ENCODE measurements at regions not wholly inside any gene's neighbourhood (a gene's known extent, or its start where the extent isn't known, plus 50 kb on each side); places are given as distances from the start of the nearest gene placed in this dataset.

DNA sequence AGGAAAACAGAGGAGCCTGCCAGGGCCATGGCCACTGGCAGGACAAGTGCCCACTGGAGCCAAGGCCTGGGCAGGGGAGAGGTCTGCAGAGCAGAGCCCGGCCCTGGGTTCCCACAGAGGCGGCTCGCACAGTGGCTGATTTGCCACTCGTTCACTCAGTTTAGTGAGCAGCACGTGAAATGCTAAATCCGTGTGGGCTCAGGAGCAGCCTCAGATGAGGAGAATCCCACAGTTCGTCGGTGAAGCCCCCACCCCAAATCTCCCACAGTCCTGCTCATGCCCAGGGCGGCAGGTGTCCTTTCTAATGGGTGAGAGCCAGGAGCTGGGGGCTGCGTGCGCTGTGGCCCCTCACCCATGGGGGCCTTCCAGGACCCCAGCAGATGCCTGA lies 107.7 kb upstream of the FAM20C start:
- ATAC-seq, result no peak
- H3K4me3 ChIP-seq (replicated peaks in 1 of 2; ENCODE audit: low read depth in 1 of 2, low read length in 2 of 2), result no peak overlapping the region
- DNase-seq (ENCODE audit: low read depth, low spot score), result no peak
- no peak for TF ChIP-seq SRF (IDR thresholded peaks at IDR 0.05; ENCODE audit: low read depth)
- TF ChIP-seq FOSL1 (IDR thresholded peaks at IDR 0.05; ENCODE audit: low read depth), result no peak
- intact Hi-C loops (cut with micrococcal nuclease), result no loop called here
- no peaks in the 10 kb centered on the region for H3K9me3 ChIP-seq (ENCODE audit: control insufficient read depth in 1 of 2, insufficient read depth in 1 of 2, low read depth in 1 of 2, low read length in 2 of 2)
- no peak overlapping the region for H3K9ac ChIP-seq (ENCODE audit: low read length)
- 0 out of 2 replicates have a peak overlapping the region, but pooled peaks have one; percentile 35 for H3K4me2 ChIP-seq (ENCODE audit: low read length)
- ChIA-PET RAD21 (ENCODE audit: low non-redundant PET in 1 of 2, low total read pairs in 2 of 2, uncharacterized antibody in 2 of 2, unreplicated experiment in 2 of 2) (no interaction called here), CTCF (no interaction called here), POLR2A (no interaction called here)
- peaks cover 18 to 32% of the 10 kb centered on the region in 2 experiments; a peak in 3 of 4 replicates for H3K4me1 ChIP-seq (ENCODE audit: control insufficient read depth in 1 of 2, insufficient read depth in 2 of 2, low read length in 2 of 2)
- no TSS peak for BruUV-seq (replicated peaks)
- H3K27ac ChIP-seq (ENCODE audit: low read depth, low read length), result no peak overlapping the region
- no peaks in the 10 kb centered on the region for H4K20me1 ChIP-seq (ENCODE audit: insufficient read depth)
- H3K27me3 ChIP-seq (ENCODE audit: insufficient read depth, low read length), result peaks cover 13% of the 10 kb centered on the region; the same call in 1 of the 2 replicates
- H3K36me3 ChIP-seq (ENCODE audit: control insufficient read depth in 1 of 2, insufficient read depth in 2 of 2, low read length in 2 of 2), result no peaks in the 10 kb centered on the region
- no peaks in the 10 kb centered on the region for H3K9me2 ChIP-seq (ENCODE audit: insufficient read depth)
- no peaks in the 10 kb centered on the region for H3K79me2 ChIP-seq (ENCODE audit: insufficient read depth, low read length)
- H2AFZ ChIP-seq (ENCODE audit: low read depth, low read length, poor library complexity, severe bottlenecking), result no peak overlapping the region

DNA sequence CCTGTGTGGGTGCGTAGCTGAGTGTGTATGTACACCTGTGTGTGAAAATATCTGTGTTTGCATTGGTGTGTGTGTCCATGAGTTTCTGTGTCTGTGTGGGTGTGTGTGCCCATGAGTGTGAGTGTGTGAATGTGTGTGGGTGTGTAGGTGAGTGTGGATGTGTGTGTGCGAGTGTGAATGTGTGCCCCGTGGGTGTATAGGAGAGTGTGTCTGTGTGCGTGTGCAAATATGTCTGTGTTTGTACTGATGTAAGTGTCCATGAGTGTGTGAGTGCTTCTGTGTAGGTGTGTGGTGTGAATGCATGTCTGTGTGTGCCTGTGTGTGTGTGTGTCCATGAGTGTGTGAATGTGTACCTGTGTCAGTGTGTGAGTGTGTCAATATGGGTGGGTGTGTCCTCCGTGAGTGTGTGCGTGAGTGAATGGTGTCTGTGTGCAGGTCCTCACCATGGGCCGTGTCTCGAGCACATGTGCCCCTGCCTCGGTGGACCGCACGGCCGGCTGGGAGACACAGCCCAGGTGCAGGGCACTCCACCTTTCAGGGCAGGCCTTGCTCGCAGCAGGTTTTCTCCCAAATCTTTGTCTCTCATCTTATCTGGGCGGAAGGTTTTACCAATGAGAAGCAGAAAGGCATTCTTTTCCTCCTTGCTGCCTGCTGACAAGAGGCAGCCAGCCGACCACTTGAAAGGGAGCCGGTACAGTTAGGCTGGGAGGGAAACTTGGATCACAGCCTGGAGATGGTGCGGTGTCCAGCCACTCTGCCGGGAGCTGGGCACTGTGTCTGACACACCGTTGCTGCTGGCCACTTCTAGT lies 107.1 kb upstream of the FAM20C start:
- intact Hi-C loops (cut with micrococcal nuclease), result no loop called here
- ATAC-seq, result peak; percentile 69
- RAD21 ChIA-PET (ENCODE audit: low non-redundant PET in 1 of 2, low total read pairs in 2 of 2, uncharacterized antibody in 2 of 2, unreplicated experiment in 2 of 2), result no interaction called here
- Histone ChIP-seq H3K4me2 (ENCODE audit: low read length) (peak overlapping the region; percentile 35; the same call in 1 of the 2 replicates), H3K9me2 (ENCODE audit: insufficient read depth) (no peaks in the 10 kb centered on the region), H3K4me3 (replicated peaks in 1 of 2; ENCODE audit: low read depth in 1 of 2, low read length in 2 of 2) (no peak overlapping the region), H3K27ac (ENCODE audit: low read depth, low read length) (no peak overlapping the region), H4K20me1 (ENCODE audit: insufficient read depth) (no peaks in the 10 kb centered on the region), H3K27me3 (ENCODE audit: insufficient read depth, low read length) (peaks cover 13% of the 10 kb centered on the region; the same call in 1 of the 2 replicates), H3K36me3 (ENCODE audit: control insufficient read depth in 1 of 2, insufficient read depth in 2 of 2, low read length in 2 of 2) (no peaks in the 10 kb centered on the region), H2AFZ (ENCODE audit: low read depth, low read length, poor library complexity, severe bottlenecking) (no peak overlapping the region), H3K9me3 (ENCODE audit: control insufficient read depth in 1 of 2, insufficient read depth in 1 of 2, low read depth in 1 of 2, low read length in 2 of 2) (no peaks in the 10 kb centered on the region), H3K4me1 (ENCODE audit: control insufficient read depth in 1 of 2, insufficient read depth in 2 of 2, low read length in 2 of 2) (peaks cover 18 to 35% of the 10 kb centered on the region in 2 experiments; a peak in 3 of 4 replicates), H3K9ac (ENCODE audit: low read length) (no peak overlapping the region), H3K79me2 (ENCODE audit: insufficient read depth, low read length) (no peaks in the 10 kb centered on the region)
- POLR2A ChIA-PET, result no interaction called here
- no TSS peak for BruUV-seq (replicated peaks)
- TF ChIP-seq, protein P1, sequence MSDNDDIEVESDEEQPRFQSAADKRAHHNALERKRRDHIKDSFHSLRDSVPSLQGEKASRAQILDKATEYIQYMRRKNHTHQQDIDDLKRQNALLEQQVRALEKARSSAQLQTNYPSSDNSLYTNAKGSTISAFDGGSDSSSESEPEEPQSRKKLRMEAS (IDR thresholded peaks at IDR 0.05), result no peak
- peak; percentile 81 for TF ChIP-seq TCF7L2 (IDR thresholded peaks at IDR 0.05; ENCODE audit: borderline replicate concordance, extremely low read depth, insufficient read depth, insufficient read length)
- CTCF ChIA-PET, result no interaction called here
- peak; percentile 34 for DNase-seq (ENCODE audit: low read depth, low spot score)
